ENCODE measurements at regions not wholly inside any gene's neighbourhood (a gene's known extent, or its start where the extent isn't known, plus 50 kb on each side); places are given as distances from the start of the nearest gene placed in this dataset.
A peak's percentile ranks its signal among the peaks of the same experiment; 100 is the strongest.

- no peak for TF ChIP-seq RERE (CRISPR knock-in tag; IDR thresholded peaks at IDR 0.05; ENCODE audit: low read depth)
- TF ChIP-seq NAIF1 (CRISPR knock-in tag; IDR thresholded peaks at IDR 0.05; ENCODE audit: borderline replicate concordance) = peak; percentile 84; the same call in 1 of the 2 replicates
- no peak for TF ChIP-seq ZNF282 (IDR thresholded peaks at IDR 0.05; ENCODE audit: partially characterized antibody)
- TF ChIP-seq PITX1 (CRISPR knock-in tag; IDR thresholded peaks at IDR 0.05) = peak; percentile 90
- 0 out of 2 replicates have a peak, but pooled peaks have one; percentile 53 for TF ChIP-seq MAFG (CRISPR knock-in tag; IDR thresholded peaks at IDR 0.05)
- TF ChIP-seq REPIN1 (CRISPR knock-in tag; IDR thresholded peaks at IDR 0.05; ENCODE audit: borderline replicate concordance, low read depth) = peak; percentile 76
- TF ChIP-seq ISX (CRISPR knock-in tag; conservative IDR thresholded peaks at IDR 0.05) = no peak
- peak; percentile 43; the same call in 1 of the 2 replicates for TF ChIP-seq MLXIP (CRISPR knock-in tag; IDR thresholded peaks at IDR 0.05; ENCODE audit: borderline replicate concordance)
- TF ChIP-seq ZNF30 (CRISPR knock-in tag; IDR thresholded peaks at IDR 0.05) = 0 out of 2 replicates have a peak, but pooled peaks have one; percentile 8
- no peak for TF ChIP-seq ZNF496 (CRISPR knock-in tag; IDR thresholded peaks at IDR 0.05; ENCODE audit: insufficient replicate concordance)
- peak; percentile 89; the same call in 1 of the 2 replicates for TF ChIP-seq ZC3H13 (CRISPR knock-in tag; IDR thresholded peaks at IDR 0.05)
- TF ChIP-seq ZNF557 (CRISPR knock-in tag; IDR thresholded peaks at IDR 0.05) = peak; percentile 86; the same call in 1 of the 2 replicates
- peak; percentile 91 for TF ChIP-seq GATAD2A (CRISPR knock-in tag; IDR thresholded peaks at IDR 0.05)
- TF ChIP-seq ZNF704 (CRISPR knock-in tag; IDR thresholded peaks at IDR 0.05; ENCODE audit: borderline replicate concordance) = peak; percentile 76
- TF ChIP-seq CENPT (CRISPR knock-in tag; IDR thresholded peaks at IDR 0.05; ENCODE audit: low read depth) = no peak
- no peak for TF ChIP-seq ZSCAN9 (CRISPR knock-in tag; IDR thresholded peaks at IDR 0.05; ENCODE audit: borderline replicate concordance)
- TF ChIP-seq LBX2 (CRISPR knock-in tag; IDR thresholded peaks at IDR 0.05; ENCODE audit: borderline replicate concordance) = peak; percentile 84; the same call in 1 of the 2 replicates
- no peak for TF ChIP-seq ZNF207 (IDR thresholded peaks at IDR 0.05; ENCODE audit: borderline replicate concordance)
Observed at GRCh38 chr2:120546048-120546864, 189.4 kb upstream of the GLI2 start (continued).
